GM18861 (cell line): ENCODE measurements at regions not wholly inside any gene's neighbourhood (a gene's known extent, or its start where the extent isn't known, plus 50 kb on each side); places are given as distances from the start of the nearest gene placed in this dataset.

Experiments used
- ATAC-seq: cut with Tn5 transposase; IDR thresholded peaks from one replicate; pipeline ENCODE4 v1.9.1; 2021; ENCODE audit not compliant: unreplicated experiment

- no peak for ATAC-seq
These were observed 94.7 kb upstream of the ZNF618 start for GRCh38 chr9:113781381-113781780.

- no peak for ATAC-seq
These were observed 94.2 kb upstream of the ZNF618 start for GRCh38 chr9:113781896-113782295.

- no peak for ATAC-seq
These were observed 92.6 kb upstream of the ZNF618 start for GRCh38 chr9:113783475-113783874.

- ATAC-seq = no peak
These were observed 90.8 kb upstream of the ZNF618 start for GRCh38 chr9:113785334-113785733.

GRCh38 chr9:113786071-113786470, 90.0 kb upstream of the ZNF618 start:
- ATAC-seq = no peak

- no peak for ATAC-seq
These were observed 88.2 kb upstream of the ZNF618 start for GRCh38 chr9:113787871-113788270.

GRCh38 chr9:113788616-113789330, 87.3 kb upstream of the ZNF618 start:
- no peak for ATAC-seq

GRCh38 chr9:113790093-113790492, 86.0 kb upstream of the ZNF618 start:
- ATAC-seq = no peak

GRCh38 chr9:113793558-113793957, 82.6 kb upstream of the ZNF618 start:
- ATAC-seq = no peak

GRCh38 chr9:113794721-113795120, 81.4 kb upstream of the ZNF618 start:
- no peak for ATAC-seq

- no peak for ATAC-seq
These were observed 80.2 kb upstream of the ZNF618 start for GRCh38 chr9:113795811-113796392.

GRCh38 chr9:113796646-113797426, 79.3 kb upstream of the ZNF618 start:
- no peak for ATAC-seq

GRCh38 chr9:113798062-113799030, 77.8 kb upstream of the ZNF618 start:
- no peak for ATAC-seq

- no peak for ATAC-seq
These were observed 75.8 kb upstream of the ZNF618 start for GRCh38 chr9:113800276-113800675.

GRCh38 chr9:113803811-113804589, 72.1 kb upstream of the ZNF618 start:
- ATAC-seq = no peak

- no peak for ATAC-seq
These were observed 70.5 kb upstream of the ZNF618 start for GRCh38 chr9:113805486-113806132.

- ATAC-seq = no peak
These were observed 68.7 kb upstream of the ZNF618 start for GRCh38 chr9:113807173-113808061.
